ENCODE measurements at regions not wholly inside any gene's neighbourhood (a gene's known extent, or its start where the extent isn't known, plus 50 kb on each side); places are given as distances from the start of the nearest gene placed in this dataset.

DNA sequence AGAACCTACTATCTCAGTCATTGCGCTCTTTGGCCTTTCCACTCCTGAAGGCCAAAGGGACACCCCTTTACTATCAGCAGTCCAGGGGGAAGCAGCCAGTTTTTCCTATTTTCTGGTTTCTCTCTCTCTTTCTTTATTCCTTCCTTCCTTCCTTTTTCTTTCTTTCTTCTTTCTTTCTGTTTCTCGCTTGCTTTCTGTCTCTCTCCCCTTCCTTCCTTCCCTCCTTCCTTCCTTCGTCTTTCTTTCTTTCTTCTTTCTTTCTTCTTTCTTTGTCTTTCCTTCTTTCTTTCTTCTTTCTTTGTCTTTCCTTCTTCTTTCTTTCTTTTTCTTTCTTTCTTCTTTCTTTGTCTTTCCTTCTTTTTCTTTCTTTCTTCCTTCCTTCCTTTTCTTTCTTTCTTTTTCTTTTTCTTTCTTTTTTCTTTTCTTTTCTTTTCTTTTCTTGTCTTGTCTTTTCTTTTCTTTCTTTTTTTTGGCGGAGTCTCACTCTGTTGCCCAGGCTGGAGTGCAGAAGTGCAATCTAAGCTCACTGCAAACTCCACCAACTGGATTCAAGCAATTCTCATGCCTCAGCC lies 64.9 kb upstream of the OTX2 start:
- Histone ChIP-seq H3K36me3 (ENCODE audit: control insufficient read depth in 3 of 3, insufficient read depth in 2 of 3, low read depth in 1 of 3, low read length in 3 of 3) (no peaks in the 10 kb centered on the region), H3K4me1 (ENCODE audit: control insufficient read depth in 3 of 3, insufficient read depth in 2 of 3, low read depth in 1 of 3, low read length in 2 of 3) (no peaks in the 10 kb centered on the region), H3K9me3 (ENCODE audit: control insufficient read depth in 2 of 2, insufficient read depth in 1 of 2, low read depth in 1 of 2, low read length in 1 of 2) (no peaks in the 10 kb centered on the region), H3K27me3 (ENCODE audit: control insufficient read depth in 3 of 3, insufficient read depth in 3 of 3, low read length in 3 of 3) (peaks cover 0 to under 1% (median 0%) of the 10 kb centered on the region in 3 donors), H3K4me3 (ENCODE audit: low read depth in 1 of 3, low read length in 3 of 3) (no peak overlapping the region), H3K27ac (ENCODE audit: low read depth in 1 of 3, low read length in 2 of 3) (no peak overlapping the region)
- no peak for DNase-seq
- no peak for FAIRE-seq
- WGBS, 3 donors: 90 to 93% (median 91%) methylated on average over 4 of the region's 4 CpGs

DNA sequence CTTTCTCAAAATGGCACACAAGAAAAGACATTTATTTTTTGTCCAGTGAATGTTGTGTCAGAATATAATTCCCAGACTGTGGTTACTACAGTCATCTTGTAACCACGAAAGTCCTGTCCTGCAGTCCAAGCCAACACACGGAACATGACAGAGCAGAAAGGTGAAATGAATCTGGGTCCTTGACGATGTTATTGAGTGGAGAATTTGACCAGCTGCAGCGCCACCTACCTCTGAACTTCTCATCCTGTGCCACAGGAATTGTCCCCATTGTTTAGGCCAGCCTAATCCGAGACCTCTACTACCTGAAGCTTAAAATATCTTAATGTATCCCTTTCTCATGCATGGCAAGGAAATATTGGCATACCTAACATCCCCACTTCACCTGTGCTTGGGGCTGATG lies 64.1 kb upstream of the OTX2 start:
- Histone ChIP-seq H3K36me3 (ENCODE audit: control insufficient read depth in 3 of 3, insufficient read depth in 2 of 3, low read depth in 1 of 3, low read length in 3 of 3) (no peaks in the 10 kb centered on the region), H3K9me3 (ENCODE audit: control insufficient read depth in 2 of 2, insufficient read depth in 1 of 2, low read depth in 1 of 2, low read length in 1 of 2) (no peaks in the 10 kb centered on the region), H3K27ac (ENCODE audit: low read depth in 1 of 3, low read length in 2 of 3) (no peak overlapping the region), H3K4me1 (ENCODE audit: control insufficient read depth in 3 of 3, insufficient read depth in 2 of 3, low read depth in 1 of 3, low read length in 2 of 3) (no peaks in the 10 kb centered on the region), H3K4me3 (ENCODE audit: low read depth in 1 of 3, low read length in 3 of 3) (no peak overlapping the region), H3K27me3 (ENCODE audit: control insufficient read depth in 3 of 3, insufficient read depth in 3 of 3, low read length in 3 of 3) (no peaks in the 10 kb centered on the region)
- DNase-seq (peak; percentile 49 to 53), FAIRE-seq (no peak)
- 15 to 19% (median 18%) methylated on average over 5 of the region's 5 CpGs for WGBS, 3 donors

DNA sequence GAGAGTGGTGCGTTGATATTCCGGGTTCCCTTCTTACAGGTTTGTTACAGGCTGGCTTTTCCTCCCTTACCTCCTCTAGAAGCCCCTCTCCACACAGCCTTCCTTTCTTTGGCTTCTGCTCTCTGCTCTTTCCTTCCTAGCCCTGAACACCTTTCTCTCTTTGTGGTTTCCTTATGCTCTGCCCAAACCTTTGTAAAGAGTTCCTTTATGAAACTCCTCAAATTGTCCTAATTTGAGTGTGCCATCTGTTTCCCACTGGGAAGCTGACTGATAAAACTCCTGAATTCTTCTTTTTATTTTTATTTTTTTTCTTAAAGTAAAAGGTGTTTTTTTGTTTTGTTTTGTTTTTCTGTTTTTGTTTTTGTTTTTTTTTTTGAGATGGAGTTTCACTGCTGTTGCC lies 60.1 kb upstream of the OTX2 start:
- no peak for FAIRE-seq
- H3K36me3 ChIP-seq (ENCODE audit: control insufficient read depth in 3 of 3, insufficient read depth in 2 of 3, low read depth in 1 of 3, low read length in 3 of 3): no peaks in the 10 kb centered on the region
- H3K4me3 ChIP-seq (ENCODE audit: low read depth in 1 of 3, low read length in 3 of 3): no peak overlapping the region
- no peak for DNase-seq
- no peaks in the 10 kb centered on the region for H3K9me3 ChIP-seq (ENCODE audit: control insufficient read depth in 2 of 2, insufficient read depth in 1 of 2, low read depth in 1 of 2, low read length in 1 of 2)
- no peak overlapping the region for H3K27ac ChIP-seq (ENCODE audit: low read depth in 1 of 3, low read length in 2 of 3)
- no peaks in the 10 kb centered on the region for H3K27me3 ChIP-seq (ENCODE audit: control insufficient read depth in 3 of 3, insufficient read depth in 3 of 3, low read length in 3 of 3)
- no peaks in the 10 kb centered on the region for H3K4me1 ChIP-seq (ENCODE audit: control insufficient read depth in 3 of 3, insufficient read depth in 2 of 3, low read depth in 1 of 3, low read length in 2 of 3)
- 92 to 100% (median 100%) methylated on average over 2 of the region's 2 CpGs for WGBS, 3 donors

DNA sequence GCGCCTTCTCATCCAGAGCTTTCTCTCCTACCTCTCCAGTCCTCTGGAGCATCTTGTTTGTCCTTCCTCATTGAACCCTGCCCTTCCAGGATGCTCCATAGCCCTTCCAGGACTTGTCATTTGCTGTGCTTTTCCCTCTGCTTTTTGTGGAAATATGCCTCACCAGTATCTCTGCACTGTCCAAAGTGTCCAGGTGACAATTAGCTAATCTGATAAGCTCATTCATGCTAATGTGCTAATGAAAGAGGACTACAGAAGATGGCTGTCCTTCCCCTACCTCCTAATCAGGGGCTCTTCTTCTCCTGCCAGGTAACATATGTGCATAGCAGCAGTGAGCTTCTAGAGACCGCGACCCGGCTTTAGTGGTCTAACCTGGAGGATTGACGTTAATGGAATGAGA lies 58.4 kb upstream of the OTX2 start:
- no peak for FAIRE-seq
- Histone ChIP-seq H3K4me1 (ENCODE audit: control insufficient read depth in 3 of 3, insufficient read depth in 2 of 3, low read depth in 1 of 3, low read length in 2 of 3) (no peaks in the 10 kb centered on the region), H3K36me3 (ENCODE audit: control insufficient read depth in 3 of 3, insufficient read depth in 2 of 3, low read depth in 1 of 3, low read length in 3 of 3) (no peaks in the 10 kb centered on the region), H3K27me3 (ENCODE audit: control insufficient read depth in 3 of 3, insufficient read depth in 3 of 3, low read length in 3 of 3) (no peaks in the 10 kb centered on the region), H3K9me3 (ENCODE audit: control insufficient read depth in 2 of 2, insufficient read depth in 1 of 2, low read depth in 1 of 2, low read length in 1 of 2) (no peaks in the 10 kb centered on the region), H3K4me3 (ENCODE audit: low read depth in 1 of 3, low read length in 3 of 3) (no peak overlapping the region), H3K27ac (ENCODE audit: low read depth in 1 of 3, low read length in 2 of 3) (no peak overlapping the region)
- no peak for DNase-seq
- WGBS, 3 donors: 87 to 96% (median 89%) methylated on average over 5 of the region's 5 CpGs

DNA sequence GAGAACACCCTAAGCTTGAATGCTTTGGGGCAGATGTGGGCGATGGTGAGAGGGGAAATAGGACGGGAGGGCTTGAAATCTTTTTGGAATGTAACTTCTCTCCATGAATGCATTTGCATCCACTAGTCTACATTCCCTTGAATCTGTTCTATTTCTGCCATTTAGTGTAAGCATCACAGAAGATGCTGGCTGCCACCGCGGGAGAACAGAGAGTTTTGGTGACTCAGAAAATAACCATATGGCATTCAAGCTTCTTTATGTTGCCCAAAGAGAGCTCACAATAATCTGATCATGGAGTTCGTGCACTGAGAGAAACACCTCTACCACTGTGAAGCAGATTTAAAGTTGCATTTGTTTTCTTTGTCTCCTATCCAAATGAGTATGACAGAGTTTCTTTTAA lies 52.6 kb upstream of the OTX2 start:
- FAIRE-seq (no peak), DNase-seq (no peak)
- Histone ChIP-seq H3K27ac (ENCODE audit: low read depth in 1 of 3, low read length in 2 of 3) (no peak overlapping the region), H3K27me3 (ENCODE audit: control insufficient read depth in 3 of 3, insufficient read depth in 3 of 3, low read length in 3 of 3) (no peaks in the 10 kb centered on the region), H3K36me3 (ENCODE audit: control insufficient read depth in 3 of 3, insufficient read depth in 2 of 3, low read depth in 1 of 3, low read length in 3 of 3) (no peaks in the 10 kb centered on the region), H3K9me3 (ENCODE audit: control insufficient read depth in 2 of 2, insufficient read depth in 1 of 2, low read depth in 1 of 2, low read length in 1 of 2) (no peaks in the 10 kb centered on the region), H3K4me1 (ENCODE audit: control insufficient read depth in 3 of 3, insufficient read depth in 2 of 3, low read depth in 1 of 3, low read length in 2 of 3) (peaks cover 0 to 5% (median 0%) of the 10 kb centered on the region in 3 donors), H3K4me3 (ENCODE audit: low read depth in 1 of 3, low read length in 3 of 3) (no peak overlapping the region)
- 63 to 82% (median 68%) methylated on average over 5 of the region's 5 CpGs for WGBS, 3 donors

DNA sequence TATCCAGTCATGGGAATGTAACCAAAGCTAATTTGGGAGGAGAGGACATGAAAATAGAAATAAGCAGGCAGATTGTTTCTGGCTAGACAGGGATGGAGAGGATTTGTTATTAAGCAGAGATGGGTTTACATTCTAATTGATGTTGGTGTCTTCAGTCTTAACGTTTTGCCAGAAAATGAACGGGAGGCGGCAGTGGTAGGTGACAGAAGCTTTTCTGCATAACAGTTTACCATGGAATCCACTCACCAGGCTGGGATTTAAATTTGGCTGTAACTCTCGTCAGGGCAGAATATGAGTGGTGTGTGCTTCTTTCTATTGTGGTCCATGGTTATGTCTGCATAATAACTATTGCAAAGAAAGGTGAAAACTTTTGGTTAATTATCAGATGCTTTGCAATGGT lies 50.2 kb upstream of the OTX2 start:
- no peaks in the 10 kb centered on the region for H3K9me3 ChIP-seq (ENCODE audit: control insufficient read depth in 2 of 2, insufficient read depth in 1 of 2, low read depth in 1 of 2, low read length in 1 of 2)
- 53 to 85% (median 70%) methylated on average over 4 of the region's 4 CpGs for WGBS, 3 donors
- H3K27me3 ChIP-seq (ENCODE audit: control insufficient read depth in 3 of 3, insufficient read depth in 3 of 3, low read length in 3 of 3): peaks cover 0 to 3% (median 0%) of the 10 kb centered on the region in 3 donors
- no peak for DNase-seq
- H3K4me1 ChIP-seq (ENCODE audit: control insufficient read depth in 3 of 3, insufficient read depth in 2 of 3, low read depth in 1 of 3, low read length in 2 of 3): peaks cover 0 to 12% (median 0%) of the 10 kb centered on the region in 3 donors
- H3K4me3 ChIP-seq (ENCODE audit: low read depth in 1 of 3, low read length in 3 of 3): no peak overlapping the region
- no peak overlapping the region for H3K27ac ChIP-seq (ENCODE audit: low read depth in 1 of 3, low read length in 2 of 3)
- no peaks in the 10 kb centered on the region for H3K36me3 ChIP-seq (ENCODE audit: control insufficient read depth in 3 of 3, insufficient read depth in 2 of 3, low read depth in 1 of 3, low read length in 3 of 3)
- no peak for FAIRE-seq
